Ovary (tissue), 7 donors: ENCODE measurements at regions not wholly inside any gene's neighbourhood (a gene's known extent, or its start where the extent isn't known, plus 50 kb on each side); places are given as distances from the start of the nearest gene placed in this dataset.

Experiments used
- DNase-seq, 5 donors: peaks; one replicate each; pipeline ENCODE4 v3.0.0-alpha.2; 2019 to 2020
- H3K27ac ChIP-seq, 2 donors: fragments of 200-600 bp; one replicate each; pipeline versions ENCODE4 v1.5.1 to v1.8.0; 2019 to 2022
- H3K27me3 ChIP-seq: fragments of 200-600 bp; one replicate; pipeline ENCODE4 v1.8.0; 2022
- H3K36me3 ChIP-seq: fragments of 200-600 bp; sonication (generic); one replicate; pipeline ENCODE4 v1.5.1; 2019
- H3K4me1 ChIP-seq: one replicate; pipeline ENCODE4 v1.8.1; 2013; ENCODE audit warnings: mild to moderate bottlenecking, moderate library complexity; ENCODE audit not compliant: insufficient read depth
- H3K4me3 ChIP-seq: fragments of 200-600 bp; sonication (generic); one replicate; pipeline ENCODE4 v1.5.1; 2017
- H3K9me3 ChIP-seq, 2 donors: fragments of 200-600 bp in 1 of 2; sonication (generic) in 1 of 2; one replicate each; pipeline versions ENCODE4 v1.5.1 to v1.8.1; 2013 to 2019; ENCODE audit warnings: mild to moderate bottlenecking in 1 of 2, moderate library complexity in 1 of 2
- CTCF ChIP-seq, 3 donors: fragments of 450-650 bp in 2 of 3; fragments of 200-600 bp in 1 of 3; IDR thresholded peaks; one replicate each; pipeline versions ENCODE4 v1.5.1 to v1.8.0; 2016 to 2022; ENCODE audit warnings: antibody characterized with exemption in 3 of 3, mild to moderate bottlenecking in 1 of 3
- EP300 ChIP-seq: sonication (generic); formaldehyde crosslinking; IDR thresholded peaks from one replicate; pipeline ENCODE4 v1.6.1; 2017; ENCODE audit warnings: antibody characterized with exemption
- POLR2A ChIP-seq: fragments of 450-650 bp; IDR thresholded peaks from one replicate; pipeline ENCODE4 v1.6.1; 2017; ENCODE audit warnings: antibody characterized with exemption, mild to moderate bottlenecking, moderate library complexity
- WGBS, 3 donors: extraction: QIAGEN DNeasy Blood & Tissue Kit in 1 of 3; methylation state at CpG; one replicate each; pipeline versions ENCODE4 v1.1.5 to v1.1.7; 2013 to 2017; 5-methylcytosine and 5-hydroxymethylcytosine counted together
- intact Hi-C, 4 donors: fragments of 100-400 bp; cut with DNase I; formaldehyde crosslinking; loops; one replicate each; pipeline versions ENCODE4 v1.11.0 to v1.15.1; 2022 to 2023
- donor health status: DM: no; HTN: no; CAD: no; lungs with moderate emphysema.
- donor health status: DM: no; HTN: no; CAD: no.
- donor health status: Bipolar disorder and iron deficiency.
- donor health status: DM: no; HTN: no; CAD: no.
- donor health status: DM: yes; HTN: yes; CAD: no.

- DNase-seq = no peak
- H3K36me3 ChIP-seq = no peaks in the 10 kb centered on the region
- WGBS, 3 donors = 68 to 77% (median 72%) methylated on average over 8 of the region's 8 CpGs
- TF ChIP-seq EP300 = no peak
- TF ChIP-seq POLR2A = no peak
- no peak for TF ChIP-seq CTCF (IDR thresholded peaks at IDR 0.05)
- no peak overlapping the region for H3K27ac ChIP-seq
- intact Hi-C loops = no loop called here
- no peaks in the 10 kb centered on the region for H3K27me3 ChIP-seq
- no peaks in the 10 kb centered on the region for H3K4me1 ChIP-seq
- no peaks in the 10 kb centered on the region for H3K9me3 ChIP-seq
- H3K4me3 ChIP-seq = no peak overlapping the region
Observed at GRCh38 chr1:57866998-57867397, 443.1 kb upstream of the DAB1 start.

DNA sequence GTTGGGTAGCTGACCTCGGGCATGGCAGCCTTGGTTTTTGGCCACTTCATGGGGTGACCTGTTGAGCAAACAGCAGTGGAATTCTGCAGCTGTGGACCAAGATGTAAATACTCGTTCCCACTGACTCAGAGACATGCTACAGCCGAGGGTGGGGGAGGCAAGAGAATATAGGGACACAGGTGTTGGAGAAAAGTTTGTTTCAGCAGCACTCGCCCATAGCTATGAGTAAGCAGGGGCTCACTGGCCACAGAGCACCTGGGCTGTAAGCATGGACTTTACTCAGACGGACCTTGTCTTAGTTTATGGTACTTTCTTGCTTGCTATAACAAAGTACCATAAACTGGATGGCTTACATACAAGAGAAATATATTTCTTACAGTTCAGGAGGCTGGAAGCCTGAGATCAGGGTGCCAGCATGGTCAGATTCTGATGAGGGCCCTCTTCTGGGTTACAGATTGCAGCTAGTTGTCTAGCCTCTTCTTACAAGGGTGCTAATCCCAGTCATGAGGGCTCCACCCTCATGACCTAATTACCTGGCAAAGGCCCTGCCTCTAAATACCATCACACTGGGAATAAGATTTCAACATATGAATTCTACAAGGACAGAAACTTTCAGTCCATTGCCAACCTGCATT, 437.2 kb upstream of the DAB1 start:
- 71 to 82% (median 81%) methylated on average over 5 of the region's 5 CpGs for WGBS, 3 donors
- Histone ChIP-seq H3K4me1 (no peaks in the 10 kb centered on the region), H3K36me3 (no peaks in the 10 kb centered on the region), H3K4me3 (no peak overlapping the region), H3K9me3 (no peaks in the 10 kb centered on the region), H3K27ac (no peak overlapping the region), H3K27me3 (no peaks in the 10 kb centered on the region)
- DNase-seq = no peak
- intact Hi-C loops = no loop called here
- no peak for TF ChIP-seq CTCF (IDR thresholded peaks at IDR 0.05)
- no peak for TF ChIP-seq POLR2A
- no peak for TF ChIP-seq EP300

GRCh38 chr1:57860325-57860724, 436.5 kb upstream of the DAB1 start:
- Histone ChIP-seq H3K9me3 (no peaks in the 10 kb centered on the region), H3K36me3 (no peaks in the 10 kb centered on the region), H3K4me3 (no peak overlapping the region), H3K4me1 (no peaks in the 10 kb centered on the region), H3K27me3 (no peaks in the 10 kb centered on the region), H3K27ac (no peak overlapping the region)
- DNase-seq = no peak
- intact Hi-C loops = no loop called here
- 92 to 94% (median 92%) methylated on average over 3 of the region's 3 CpGs for WGBS, 3 donors
- TF ChIP-seq POLR2A = no peak
- no peak for TF ChIP-seq EP300
- TF ChIP-seq CTCF (IDR thresholded peaks at IDR 0.05) = no peak

DNA sequence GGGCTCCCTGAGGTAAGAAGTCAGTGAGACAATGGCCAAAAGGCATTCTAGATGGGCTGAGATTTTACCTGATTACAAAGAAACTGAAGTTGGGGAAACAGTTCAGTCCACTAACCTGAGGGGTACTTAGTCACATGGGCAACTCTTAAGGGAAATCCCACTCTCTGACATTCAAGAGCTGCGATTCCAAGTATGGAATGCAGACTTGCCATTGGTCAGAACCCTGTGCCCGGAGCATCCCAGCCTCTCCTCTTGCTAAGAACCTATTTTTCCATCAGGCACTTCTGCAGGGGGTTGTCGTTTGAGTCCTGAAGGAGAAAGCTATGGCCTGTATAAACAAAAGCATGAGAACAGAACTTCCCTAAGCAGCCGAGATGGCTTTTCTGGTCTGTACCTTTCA, 434.9 kb upstream of the DAB1 start:
- Histone ChIP-seq H3K4me3 (no peak overlapping the region), H3K9me3 (no peaks in the 10 kb centered on the region), H3K27me3 (no peaks in the 10 kb centered on the region), H3K27ac (no peak overlapping the region), H3K4me1 (no peaks in the 10 kb centered on the region), H3K36me3 (no peaks in the 10 kb centered on the region)
- intact Hi-C loops = no loop called here
- TF ChIP-seq CTCF (IDR thresholded peaks at IDR 0.05) = no peak
- no peak for TF ChIP-seq POLR2A
- no peak for TF ChIP-seq EP300
- WGBS, 3 donors = 30 to 63% (median 40%) methylated on average over 4 of the region's 4 CpGs
- DNase-seq = no peak
